NT2/D1 (cell line): ENCODE measurements at regions not wholly inside any gene's neighbourhood (a gene's known extent, or its start where the extent isn't known, plus 50 kb on each side); places are given as distances from the start of the nearest gene placed in this dataset.
"Not testable (repeated sequence)": the region's sequence is repeated elsewhere in the genome, so short reads cannot be mapped to it uniquely, and the experiment has no call there.

Experiments
- DNase-seq: peaks from one replicate; pipeline ENCODE4 v3.0.0-alpha.2; 2011; ENCODE audit warnings: low read depth, low spot score
- H3K27me3 ChIP-seq: 2 replicates; pipeline ENCODE4 v1.6.0; 2011; ENCODE audit warnings: mild to moderate bottlenecking; ENCODE audit not compliant: insufficient read length, insufficient read depth
- H3K36me3 ChIP-seq: 2 replicates; pipeline ENCODE4 v1.6.1; 2011; ENCODE audit warnings: mild to moderate bottlenecking, low read length, mixed read lengths; ENCODE audit not compliant: insufficient read depth, insufficient read length
- H3K4me1 ChIP-seq: 2 replicates; pipeline ENCODE4 v1.5.1; 2011; ENCODE audit not compliant: insufficient read depth, insufficient read length
- H3K4me3 ChIP-seq: 2 replicates; pipeline ENCODE4 v1.5.1; 2011; ENCODE audit warnings: low read depth; ENCODE audit not compliant: insufficient read length
- H3K9ac ChIP-seq: 2 replicates; pipeline ENCODE4 v1.6.0; 2011; ENCODE audit warnings: low read depth; ENCODE audit not compliant: insufficient read length
- H3K9me3 ChIP-seq: 2 replicates; pipeline ENCODE4 v1.5.1; 2011; ENCODE audit warnings: mild to moderate bottlenecking, low read length; ENCODE audit not compliant: insufficient read depth
- SUZ12 ChIP-seq: IDR thresholded peaks from 2 replicates; pipeline ENCODE4 v1.6.1; 2011; ENCODE audit not compliant: insufficient read length, insufficient read depth; ENCODE audit errors: extremely low read depth
- YY1 ChIP-seq: IDR thresholded peaks from 2 replicates; pipeline ENCODE4 v1.6.1; 2011; ENCODE audit not compliant: insufficient read length, insufficient read depth
- ZNF274 ChIP-seq: IDR thresholded peaks from 2 replicates; pipeline ENCODE4 v1.6.1; 2011; ENCODE audit warnings: mild to moderate bottlenecking, low read depth, low read length

- no peaks in the 10 kb centered on the region for H3K36me3 ChIP-seq
- H3K27me3 ChIP-seq = no peaks in the 10 kb centered on the region
- no peak for TF ChIP-seq ZNF274
- no peak for TF ChIP-seq YY1
- peaks cover 24% of the 10 kb centered on the region for H3K9me3 ChIP-seq
- no peaks in the 10 kb centered on the region for H3K4me1 ChIP-seq
- H3K9ac ChIP-seq = no peak overlapping the region
- no peak for DNase-seq
- no peak overlapping the region for H3K4me3 ChIP-seq
Measured at GRCh38 chr3:156050918-156051317, 69.5 kb upstream of the KCNAB1 start.

GRCh38 chr3:156051651-156052050 lies 68.7 kb upstream of the KCNAB1 start:
- peaks cover 24% of the 10 kb centered on the region for H3K9me3 ChIP-seq
- no peaks in the 10 kb centered on the region for H3K27me3 ChIP-seq
- no peaks in the 10 kb centered on the region for H3K36me3 ChIP-seq
- TF ChIP-seq YY1 (no peak), SUZ12 (no peak)
- no peaks in the 10 kb centered on the region for H3K4me1 ChIP-seq
- no peak overlapping the region for H3K9ac ChIP-seq
- H3K4me3 ChIP-seq = no peak overlapping the region
- DNase-seq = no peak

- peaks cover 24% of the 10 kb centered on the region for H3K9me3 ChIP-seq
- H3K36me3 ChIP-seq = no peaks in the 10 kb centered on the region
- H3K4me3 ChIP-seq = no peak overlapping the region
- no peak overlapping the region for H3K9ac ChIP-seq
- H3K27me3 ChIP-seq = no peaks in the 10 kb centered on the region
- no peaks in the 10 kb centered on the region for H3K4me1 ChIP-seq
- DNase-seq = no peak
- TF ChIP-seq YY1 (no peak), SUZ12 (no peak), ZNF274 (no peak)
Measured at GRCh38 chr3:156052115-156052514, 68.3 kb upstream of the KCNAB1 start.

GRCh38 chr3:156059950-156060501 lies 60.4 kb upstream of the KCNAB1 start:
- no peak for DNase-seq
- Histone ChIP-seq H3K4me1 (peaks cover 2% of the 10 kb centered on the region), H3K4me3 (no peak overlapping the region), H3K27me3 (no peaks in the 10 kb centered on the region), H3K9me3 (no peaks in the 10 kb centered on the region), H3K9ac (no peak overlapping the region), H3K36me3 (no peaks in the 10 kb centered on the region)
- TF ChIP-seq ZNF274 (no peak), SUZ12 (no peak), YY1 (no peak)

- not testable (repeated sequence) for H3K4me3 ChIP-seq, H3K9me3 ChIP-seq, H3K9ac ChIP-seq, H3K36me3 ChIP-seq, H3K27me3 ChIP-seq, H3K4me1 ChIP-seq, DNase-seq
Measured at GRCh38 chr3:156068151-156068550, 52.2 kb upstream of the KCNAB1 start.

- peaks cover 8% of the 10 kb centered on the region; the same call in 1 of the 2 replicates for H3K9me3 ChIP-seq
- TF ChIP-seq YY1 = no peak
- no peak for TF ChIP-seq ZNF274
- no peak for TF ChIP-seq SUZ12
- DNase-seq = no peak
- H3K9ac ChIP-seq = no peak overlapping the region
- no peaks in the 10 kb centered on the region for H3K4me1 ChIP-seq
- no peaks in the 10 kb centered on the region for H3K27me3 ChIP-seq
- H3K36me3 ChIP-seq = no peaks in the 10 kb centered on the region
- H3K4me3 ChIP-seq = no peak overlapping the region
Measured at GRCh38 chr3:156070028-156070427, 50.4 kb upstream of the KCNAB1 start.
